ENCODE measurements at regions not wholly inside any gene's neighbourhood (a gene's known extent, or its start where the extent isn't known, plus 50 kb on each side); places are given as distances from the start of the nearest gene placed in this dataset.

GRCh38 chr3:163879172-163879571 lies 1199.1 kb downstream of the SI start:
- TF ChIP-seq TCF12 (IDR thresholded peaks at IDR 0.05; ENCODE audit: low read depth) (no peak), CEBPB (IDR thresholded peaks at IDR 0.05) (no peak), TAF1 (IDR thresholded peaks at IDR 0.05; ENCODE audit: low read depth) (no peak), MAX (IDR thresholded peaks at IDR 0.05) (no peak), USF1 (IDR thresholded peaks at IDR 0.05) (no peak), FOXM1 (IDR thresholded peaks at IDR 0.05; ENCODE audit: borderline replicate concordance, low read depth) (no peak), YY1 (IDR thresholded peaks at IDR 0.05; ENCODE audit: low read depth) (no peak)

GRCh38 chr3:163878396-163878795 lies 1199.9 kb downstream of the SI start:
- TF ChIP-seq RAD21 (IDR thresholded peaks at IDR 0.05; ENCODE audit: low read depth), result no peak
- TF ChIP-seq USF1 (IDR thresholded peaks at IDR 0.05), result 0 out of 2 replicates have a peak, but pooled peaks have one; percentile 3

GRCh38 chr3:163877805-163878204 lies 1200.5 kb downstream of the SI start:
- no peak for TF ChIP-seq NFIC (IDR thresholded peaks at IDR 0.05)
- no peak for TF ChIP-seq RAD21 (IDR thresholded peaks at IDR 0.05; ENCODE audit: low read depth)
- TF ChIP-seq YY1 (IDR thresholded peaks at IDR 0.05; ENCODE audit: low read depth), result no peak
- no peak for TF ChIP-seq CREB1 (IDR thresholded peaks at IDR 0.05; ENCODE audit: low read depth)
- no peak for TF ChIP-seq USF1 (IDR thresholded peaks at IDR 0.05)
- TF ChIP-seq CEBPB (IDR thresholded peaks at IDR 0.05), result no peak
- TF ChIP-seq ZBTB7A (IDR thresholded peaks at IDR 0.05; ENCODE audit: low read depth), result no peak
- TF ChIP-seq TEAD4 (IDR thresholded peaks at IDR 0.05), result no peak
- no peak for TF ChIP-seq FOXM1 (IDR thresholded peaks at IDR 0.05; ENCODE audit: borderline replicate concordance, low read depth)
- TF ChIP-seq TCF12 (IDR thresholded peaks at IDR 0.05; ENCODE audit: low read depth), result no peak
- no peak for TF ChIP-seq MAX (IDR thresholded peaks at IDR 0.05)
- no peak for TF ChIP-seq REST (IDR thresholded peaks at IDR 0.05; ENCODE audit: low read depth)
- no peak for TF ChIP-seq EP300 (IDR thresholded peaks at IDR 0.05; ENCODE audit: borderline replicate concordance)
- TF ChIP-seq EGR1 (IDR thresholded peaks at IDR 0.05), result no peak
- TF ChIP-seq TAF1 (IDR thresholded peaks at IDR 0.05; ENCODE audit: low read depth), result no peak

GRCh38 chr3:163863146-163863545 lies 1215.2 kb downstream of the SI start:
- TF ChIP-seq ZBTB7A (IDR thresholded peaks at IDR 0.05; ENCODE audit: low read depth), result no peak

GRCh38 chr3:163852233-163852632 lies 1226.1 kb downstream of the SI start:
- TF ChIP-seq MAX (IDR thresholded peaks at IDR 0.05), result no peak
- TF ChIP-seq EP300 (IDR thresholded peaks at IDR 0.05; ENCODE audit: borderline replicate concordance), result no peak
- TF ChIP-seq TCF12 (IDR thresholded peaks at IDR 0.05; ENCODE audit: low read depth), result no peak
- TF ChIP-seq EGR1 (IDR thresholded peaks at IDR 0.05), result no peak
- no peak for TF ChIP-seq TEAD4 (IDR thresholded peaks at IDR 0.05)
- TF ChIP-seq YY1 (IDR thresholded peaks at IDR 0.05; ENCODE audit: low read depth), result no peak
- TF ChIP-seq FOXM1 (IDR thresholded peaks at IDR 0.05; ENCODE audit: borderline replicate concordance, low read depth), result no peak
- no peak for TF ChIP-seq CEBPB (IDR thresholded peaks at IDR 0.05)
- no peak for TF ChIP-seq RAD21 (IDR thresholded peaks at IDR 0.05; ENCODE audit: low read depth)
- TF ChIP-seq NFIC (IDR thresholded peaks at IDR 0.05), result no peak
- TF ChIP-seq REST (IDR thresholded peaks at IDR 0.05; ENCODE audit: low read depth), result no peak
- TF ChIP-seq CREB1 (IDR thresholded peaks at IDR 0.05; ENCODE audit: low read depth), result no peak
- TF ChIP-seq TAF1 (IDR thresholded peaks at IDR 0.05; ENCODE audit: low read depth), result no peak
- no peak for TF ChIP-seq ZBTB7A (IDR thresholded peaks at IDR 0.05; ENCODE audit: low read depth)
- TF ChIP-seq USF1 (IDR thresholded peaks at IDR 0.05), result no peak

- TF ChIP-seq MAX (IDR thresholded peaks at IDR 0.05) (no peak), ZBTB7A (IDR thresholded peaks at IDR 0.05; ENCODE audit: low read depth) (no peak), USF1 (IDR thresholded peaks at IDR 0.05) (no peak), CEBPB (IDR thresholded peaks at IDR 0.05) (no peak), TAF1 (IDR thresholded peaks at IDR 0.05; ENCODE audit: low read depth) (no peak), CREB1 (IDR thresholded peaks at IDR 0.05; ENCODE audit: low read depth) (no peak), TEAD4 (IDR thresholded peaks at IDR 0.05) (no peak), EGR1 (IDR thresholded peaks at IDR 0.05) (no peak), NFIC (IDR thresholded peaks at IDR 0.05) (no peak), RAD21 (IDR thresholded peaks at IDR 0.05; ENCODE audit: low read depth) (no peak)
These were observed 1239.5 kb downstream of the SI start for GRCh38 chr3:163838769-163839168.
